ENCODE measurements at regions not wholly inside any gene's neighbourhood (a gene's known extent, or its start where the extent isn't known, plus 50 kb on each side); places are given as distances from the start of the nearest gene placed in this dataset.

DNA sequence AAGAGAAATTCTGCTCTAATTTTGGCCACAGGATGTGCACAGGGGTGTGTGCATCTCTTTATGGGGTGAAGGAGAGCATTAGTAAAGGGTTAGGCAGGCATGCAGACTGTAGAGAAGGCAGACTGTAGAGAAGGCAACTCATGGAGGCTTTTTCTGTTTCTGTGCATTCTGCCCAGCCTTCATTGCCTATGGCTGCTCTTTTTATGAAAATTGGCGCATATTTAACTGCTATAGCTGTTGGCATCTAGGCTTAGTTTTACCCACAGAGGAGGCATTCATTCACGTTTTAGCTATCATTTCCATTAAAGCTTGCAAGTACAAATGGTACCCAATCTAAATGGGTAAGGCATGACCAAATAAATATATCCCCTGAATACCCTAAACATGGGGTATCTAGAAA lies 286.8 kb upstream of the ID4 start:
- no peak for TF ChIP-seq CTCF (IDR thresholded peaks at IDR 0.05)
- TF ChIP-seq POLR2A (IDR thresholded peaks at IDR 0.05) = no peak
- no peak for TF ChIP-seq POLR2AphosphoS5 (IDR thresholded peaks at IDR 0.05)
